ENCODE measurements at regions not wholly inside any gene's neighbourhood (a gene's known extent, or its start where the extent isn't known, plus 50 kb on each side); places are given as distances from the start of the nearest gene placed in this dataset.

DNA sequence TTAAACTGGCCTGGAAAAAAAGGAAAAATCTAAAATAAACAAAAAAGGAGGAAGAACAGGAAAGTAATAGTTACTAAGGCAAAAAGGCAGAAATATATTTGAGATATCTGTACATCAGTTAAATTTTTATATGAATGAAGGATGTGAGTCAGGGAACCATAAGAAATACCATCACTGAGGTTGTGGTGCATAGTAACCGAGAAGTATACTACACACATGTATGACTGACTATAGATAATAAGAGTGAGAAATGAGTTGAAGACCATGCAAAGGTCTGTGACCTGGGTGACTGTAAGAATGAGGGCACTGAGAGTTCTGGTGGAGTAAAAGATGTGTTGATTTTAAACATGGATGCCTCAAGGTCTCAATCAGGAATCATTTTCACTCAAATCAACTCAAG, 220.6 kb upstream of the FAM241A start:
- Histone ChIP-seq H3K4me3 (ENCODE audit: low read depth, low read length) (no peak overlapping the region), H3K36me3 (ENCODE audit: control insufficient read depth, insufficient read depth, low read length) (no peaks in the 10 kb centered on the region), H3K27me3 (ENCODE audit: control insufficient read depth, insufficient read depth, low read length) (no peaks in the 10 kb centered on the region)
- CTCF ChIA-PET = no interaction called here
- TF ChIP-seq CTCF (IDR thresholded peaks at IDR 0.05; ENCODE audit: insufficient read depth, low read depth, low read length) = no peak
- DNase-seq (ENCODE audit: low read depth) = no peak
- POLR2A ChIA-PET = no interaction called here

GRCh38 chr4:111930659-111931058, 214.6 kb upstream of the FAM241A start:
- no peak for TF ChIP-seq CTCF (IDR thresholded peaks at IDR 0.05; ENCODE audit: insufficient read depth, low read depth, low read length)
- CTCF ChIA-PET = no interaction called here

GRCh38 chr4:111933703-111934102, 211.6 kb upstream of the FAM241A start:
- POLR2A ChIA-PET = no interaction called here
- CTCF ChIA-PET = no interaction called here
- DNase-seq (ENCODE audit: low read depth) = no peak
- peaks cover 2% of the 10 kb centered on the region for H3K27me3 ChIP-seq (ENCODE audit: control insufficient read depth, insufficient read depth, low read length)
- no peak for TF ChIP-seq CTCF (IDR thresholded peaks at IDR 0.05; ENCODE audit: insufficient read depth, low read depth, low read length)
- no peak overlapping the region for H3K4me3 ChIP-seq (ENCODE audit: low read depth, low read length)
- no peaks in the 10 kb centered on the region for H3K36me3 ChIP-seq (ENCODE audit: control insufficient read depth, insufficient read depth, low read length)

More at GRCh38 chr4:111930659-111931058, 214.6 kb upstream of the FAM241A start:
- H3K4me3 ChIP-seq (ENCODE audit: low read depth, low read length) = no peak overlapping the region
- DNase-seq (ENCODE audit: low read depth) = no peak
- peaks cover 2% of the 10 kb centered on the region for H3K27me3 ChIP-seq (ENCODE audit: control insufficient read depth, insufficient read depth, low read length)
- no peaks in the 10 kb centered on the region for H3K36me3 ChIP-seq (ENCODE audit: control insufficient read depth, insufficient read depth, low read length)
- POLR2A ChIA-PET = no interaction called here

- H3K4me3 ChIP-seq (ENCODE audit: low read depth, low read length) = no peak overlapping the region
- POLR2A ChIA-PET = no interaction called here
- H3K27me3 ChIP-seq (ENCODE audit: control insufficient read depth, insufficient read depth, low read length) = peaks cover 2% of the 10 kb centered on the region
- no peak for DNase-seq (ENCODE audit: low read depth)
- TF ChIP-seq CTCF (IDR thresholded peaks at IDR 0.05; ENCODE audit: insufficient read depth, low read depth, low read length) = no peak
- CTCF ChIA-PET = interaction anchor here (1.1 kb wide), 1 partner anchor 295 kb away, joined by 3 read pairs; no protein-coding TSS in a partner anchor
- no peaks in the 10 kb centered on the region for H3K36me3 ChIP-seq (ENCODE audit: control insufficient read depth, insufficient read depth, low read length)
These were observed 210.9 kb upstream of the FAM241A start for GRCh38 chr4:111934314-111934713.

DNA sequence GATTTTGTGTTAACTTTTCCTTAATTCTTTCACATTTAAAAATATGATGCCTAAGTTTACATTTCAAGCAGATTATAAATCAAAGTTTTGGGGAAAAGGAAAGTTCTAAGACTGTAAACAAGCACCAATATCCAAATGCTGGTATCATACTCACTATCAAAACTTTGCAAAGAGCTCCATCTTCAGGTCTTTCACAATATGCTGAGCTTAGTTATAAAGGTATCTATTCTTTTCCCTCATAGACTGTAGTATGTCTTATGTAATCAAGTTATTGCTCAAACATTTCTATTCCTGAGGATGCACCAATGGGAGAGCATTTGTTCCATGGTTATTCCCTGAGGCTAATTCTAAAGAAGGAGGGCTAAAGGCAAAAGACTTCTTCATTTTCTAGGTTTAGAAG, 207.9 kb upstream of the FAM241A start:
- TF ChIP-seq CTCF (IDR thresholded peaks at IDR 0.05; ENCODE audit: insufficient read depth, low read depth, low read length) = peak; percentile 35
- Histone ChIP-seq H3K4me3 (ENCODE audit: low read depth, low read length) (no peak overlapping the region), H3K36me3 (ENCODE audit: control insufficient read depth, insufficient read depth, low read length) (no peaks in the 10 kb centered on the region), H3K27me3 (ENCODE audit: control insufficient read depth, insufficient read depth, low read length) (peaks cover 2% of the 10 kb centered on the region)
- DNase-seq (ENCODE audit: low read depth) = no peak
- CTCF ChIA-PET = interaction anchor here (0.7 kb wide), 1 partner anchor 305 kb away, joined by 3 read pairs; no protein-coding TSS in a partner anchor
- POLR2A ChIA-PET = no interaction called here
